IMR-90 (cell line): ENCODE measurements at regions not wholly inside any gene's neighbourhood (a gene's known extent, or its start where the extent isn't known, plus 50 kb on each side); places are given as distances from the start of the nearest gene placed in this dataset.
"Not testable (repeated sequence)": the region's sequence is repeated elsewhere in the genome, so short reads cannot be mapped to it uniquely, and the experiment has no call there.

Source experiments
- ATAC-seq: fragments of 200-7000 bp; cut with Tn5 transposase; 2 replicates; pipeline ENCODE4 v1.9.1; 2020; ENCODE audit warnings: low read depth, mild to moderate bottlenecking, moderate library complexity
- BruUV-seq: library from RNA; stranded (reverse); fragments of 400-500 nt; replicated peaks from 2 replicates; lab custom pipeline; 2021; lab: Mats Ljungman, UMichigan
- CTCF ChIA-PET: fragments of 300-600 bp; formaldehyde crosslinking; extraction: SDS; loops from one replicate; lab custom pipeline; 2021; ENCODE audit warnings: antibody characterized with exemption; lab: Yijun Ruan, JAX
- POLR2A ChIA-PET: fragments of 300-600 bp; sonication (Branson Sonifier 250); formaldehyde crosslinking; loops from one replicate; lab custom pipeline; 2022; ENCODE audit warnings: antibody characterized with exemption; ENCODE audit not compliant: unreplicated experiment; lab: Charles Lee
- DNase-seq: peaks from one replicate; pipeline ENCODE4 v3.0.0; 2013
- H2AFZ ChIP-seq: replicated peaks from 2 replicates; pipeline ENCODE3; 2013; ENCODE audit warnings: low read length, mild to moderate bottlenecking; ENCODE audit not compliant: poor library complexity
- H2AK5ac ChIP-seq: 2 replicates; pipeline ENCODE4 v1.6.1; 2013; ENCODE audit warnings: low read depth, low read length, inconsistent platforms
- H2AK9ac ChIP-seq: replicated peaks from 2 replicates; pipeline ENCODE3; 2013; ENCODE audit warnings: mild to moderate bottlenecking, low read depth, low read length, moderate library complexity; ENCODE audit not compliant: poor library complexity
- H2BK120ac ChIP-seq: 2 replicates; pipeline ENCODE4 v1.6.1; 2013; ENCODE audit warnings: low read depth, low read length, inconsistent platforms
- H2BK15ac ChIP-seq: 3 replicates; pipeline ENCODE4 v1.6.1; 2013; ENCODE audit warnings: low read depth, low read length, inconsistent platforms
- H2BK20ac ChIP-seq: 2 replicates; pipeline ENCODE4 v1.6.1; 2013; ENCODE audit warnings: low read depth, mild to moderate bottlenecking, inconsistent platforms, low read length, moderate library complexity
- H2BK5ac ChIP-seq: 2 replicates; pipeline ENCODE4 v1.6.1; 2013; ENCODE audit warnings: mild to moderate bottlenecking, low read depth, low read length, inconsistent platforms; ENCODE audit not compliant: poor library complexity, severe bottlenecking
- H3K14ac ChIP-seq: replicated peaks from 2 replicates; pipeline ENCODE4 v1.6.1; 2013; ENCODE audit warnings: low read depth, low read length, inconsistent platforms
- H3K18ac ChIP-seq: 2 replicates; pipeline ENCODE4 v1.6.1; 2013; ENCODE audit warnings: low read depth, low read length, control low read depth
- H3K23ac ChIP-seq: 2 replicates; pipeline ENCODE4 v1.6.1; 2013; ENCODE audit warnings: low read depth, low read length, inconsistent platforms
- H3K27ac ChIP-seq: 2 replicates; pipeline ENCODE4 v1.5.1; 2013; ENCODE audit warnings: mild to moderate bottlenecking, control low read depth, low read length; ENCODE audit not compliant: insufficient read depth
- H3K27me3 ChIP-seq: 2 replicates; pipeline ENCODE4 v1.6.1; 2013; ENCODE audit warnings: low read length; ENCODE audit not compliant: control insufficient read depth, insufficient read depth
- H3K36me3 ChIP-seq: 2 replicates; pipeline ENCODE4 v1.6.1; 2013; ENCODE audit warnings: low read length, mixed read lengths; ENCODE audit not compliant: control insufficient read depth, insufficient read depth
- H3K4ac ChIP-seq: 2 replicates; pipeline ENCODE4 v1.6.1; 2013; ENCODE audit warnings: low read depth, low read length, inconsistent platforms
- H3K4me1 ChIP-seq: 2 replicates; pipeline ENCODE4 v1.6.1; 2013; ENCODE audit warnings: low read length, mixed read lengths; ENCODE audit not compliant: control insufficient read depth, insufficient read depth
- H3K4me2 ChIP-seq: 2 replicates; pipeline ENCODE4 v1.6.1; 2013; ENCODE audit warnings: low read depth, mild to moderate bottlenecking, control low read depth, low read length, moderate library complexity
- H3K4me3 ChIP-seq: 2 replicates; pipeline ENCODE4 v1.5.1; 2013; ENCODE audit warnings: low read depth, mild to moderate bottlenecking, control low read depth, low read length, moderate library complexity; ENCODE audit not compliant: insufficient read depth
- H3K56ac ChIP-seq: 2 replicates; pipeline ENCODE4 v1.6.1; 2013; ENCODE audit warnings: low read length, inconsistent platforms; ENCODE audit not compliant: insufficient read depth; ENCODE audit errors: extremely low read depth
- H3K79me1 ChIP-seq, 2 experiments: 2 replicates each; pipeline ENCODE4 v1.6.1; 2013; ENCODE audit warnings: low read length in 2 of 2, inconsistent platforms in 1 of 2, low read depth in 1 of 2
- H3K9ac ChIP-seq: 2 replicates; pipeline ENCODE4 v1.6.1; 2013; ENCODE audit warnings: low read depth, low read length, control low read depth
- H3K9me1 ChIP-seq: 2 replicates; pipeline ENCODE4 v1.6.1; 2013; ENCODE audit warnings: low read length, inconsistent platforms; ENCODE audit not compliant: insufficient read depth
- H3K9me3 ChIP-seq: 2 replicates; pipeline ENCODE4 v1.6.1; 2013; ENCODE audit warnings: low read length; ENCODE audit not compliant: control insufficient read depth, insufficient read depth
- H4K20me1 ChIP-seq: 2 replicates; pipeline ENCODE4 v1.6.1; 2013; ENCODE audit warnings: low read length, inconsistent platforms; ENCODE audit not compliant: insufficient read depth
- H4K5ac ChIP-seq: 2 replicates; pipeline ENCODE4 v1.6.1; 2013; ENCODE audit warnings: mild to moderate bottlenecking, low read depth, low read length, control low read depth
- H4K8ac ChIP-seq, 2 experiments: 2 replicates each; pipeline ENCODE4 v1.6.1; 2013; ENCODE audit warnings: low read depth in 2 of 2, low read length in 2 of 2, control low read depth in 1 of 2, inconsistent platforms in 1 of 2
- H4K91ac ChIP-seq: 2 replicates; pipeline ENCODE4 v1.6.1; 2013; ENCODE audit warnings: low read depth, low read length, inconsistent platforms; ENCODE audit not compliant: insufficient read depth
- WGBS, 2 experiments: methylation state at CpG; one replicate each; pipeline versions ENCODE4 v1.1.5 to v1.1.7; 2013; ENCODE audit warnings: missing lambda C conversion rate in 2 of 2; ENCODE audit not compliant: insufficient read length in 1 of 2; ENCODE audit errors: extremely low coverage in 2 of 2; 5-methylcytosine and 5-hydroxymethylcytosine counted together
- dilution Hi-C: fragments of 300-500 bp; cut with HindIII; formaldehyde crosslinking; loops from one replicate; pipeline ENCODE4 v1.14.3; 2018; ENCODE audit warnings: low sequenced_read_pairs; ENCODE audit not compliant: unreplicated experiment
- in situ Hi-C: fragments of 300-500 bp; cut with MboI; formaldehyde crosslinking; loops from 3 replicates; pipeline ENCODE4 v1.14.3; 2019; ENCODE audit warnings: low sequenced_read_pairs, inconsistent platforms, mixed read lengths
- intact Hi-C: fragments of 100-400 bp; cut with micrococcal nuclease; formaldehyde crosslinking; loops from 2 replicates; pipeline ENCODE4 v1.10.0; 2022

GRCh38 chr2:87660164-87660563 lies 87.7 kb upstream of the PLGLB2 start:
- H3K4me3 ChIP-seq, H3K36me3 ChIP-seq, H3K18ac ChIP-seq, H2BK5ac ChIP-seq, H2BK15ac ChIP-seq, H3K4me2 ChIP-seq, H4K8ac ChIP-seq, H3K14ac ChIP-seq, H4K5ac ChIP-seq, BruUV-seq, H3K4me1 ChIP-seq, H2AK5ac ChIP-seq, ATAC-seq, H2AK9ac ChIP-seq, H3K9me1 ChIP-seq, H3K9me3 ChIP-seq, H2BK120ac ChIP-seq, H3K23ac ChIP-seq, dilution Hi-C loops, H2BK20ac ChIP-seq, H3K9ac ChIP-seq, H4K91ac ChIP-seq, H2AFZ ChIP-seq, DNase-seq, H3K27ac ChIP-seq, POLR2A ChIA-PET, H3K56ac ChIP-seq, H3K4ac ChIP-seq, in situ Hi-C loops, intact Hi-C loops, H3K27me3 ChIP-seq, H4K20me1 ChIP-seq, H3K79me1 ChIP-seq, CTCF ChIA-PET: not testable (repeated sequence)
- no CpG with 5 or more reads among the region's 10 CpGs for WGBS, 2 experiments

GRCh38 chr2:87662316-87663290 lies 85.3 kb upstream of the PLGLB2 start:
- H3K9me1 ChIP-seq, H3K9ac ChIP-seq, dilution Hi-C loops, H4K5ac ChIP-seq, H3K18ac ChIP-seq, H2AFZ ChIP-seq, H2BK120ac ChIP-seq, H3K4me1 ChIP-seq, intact Hi-C loops, H3K79me1 ChIP-seq, H3K56ac ChIP-seq, H3K36me3 ChIP-seq, H3K9me3 ChIP-seq, H3K4me3 ChIP-seq, H2BK20ac ChIP-seq, DNase-seq, ATAC-seq, H4K8ac ChIP-seq, H2AK5ac ChIP-seq, CTCF ChIA-PET, H3K14ac ChIP-seq, H2BK5ac ChIP-seq, H2BK15ac ChIP-seq, H4K20me1 ChIP-seq, BruUV-seq, in situ Hi-C loops, H3K27me3 ChIP-seq, H3K27ac ChIP-seq, H3K4ac ChIP-seq, H3K4me2 ChIP-seq, H4K91ac ChIP-seq, H2AK9ac ChIP-seq, POLR2A ChIA-PET, H3K23ac ChIP-seq: not testable (repeated sequence)
- WGBS, 2 experiments: no CpG with 5 or more reads among the region's 10 CpGs
